Pons (tissue), 1 donor: ENCODE measurements at regions not wholly inside any gene's neighbourhood (a gene's known extent, or its start where the extent isn't known, plus 50 kb on each side); places are given as distances from the start of the nearest gene placed in this dataset.
"Not testable (repeated sequence)": the region's sequence is repeated elsewhere in the genome, so short reads cannot be mapped to it uniquely, and the experiment has no call there.

Source experiments
- DNase-seq: peaks from one replicate; pipeline ENCODE4 v3.0.0-alpha.2; 2016; ENCODE audit warnings: low spot score

GRCh38 chr1:67482733-67483482 lies 52.7 kb upstream of the SERBP1 start:
- no peak for DNase-seq

DNA sequence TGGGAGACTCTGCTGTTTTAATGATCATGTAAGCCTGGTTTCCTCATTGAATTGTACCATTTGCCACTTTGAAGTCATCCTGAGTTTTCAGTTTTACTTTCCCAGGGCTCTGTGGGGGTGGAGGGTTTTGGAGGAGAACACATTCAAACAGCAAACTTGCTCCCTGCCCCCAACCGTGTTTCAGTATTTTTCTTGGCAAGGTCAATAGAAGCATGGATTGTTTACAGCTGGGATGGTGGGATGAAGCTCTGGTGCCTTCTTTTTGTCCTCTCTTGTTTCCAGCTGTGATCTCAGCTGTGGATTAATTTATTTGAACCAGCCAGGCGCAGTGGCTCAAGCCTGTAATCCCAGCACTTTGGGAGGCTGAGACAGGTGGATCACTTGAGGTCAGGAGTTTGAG lies 54.3 kb upstream of the SERBP1 start:
- no peak for DNase-seq

DNA sequence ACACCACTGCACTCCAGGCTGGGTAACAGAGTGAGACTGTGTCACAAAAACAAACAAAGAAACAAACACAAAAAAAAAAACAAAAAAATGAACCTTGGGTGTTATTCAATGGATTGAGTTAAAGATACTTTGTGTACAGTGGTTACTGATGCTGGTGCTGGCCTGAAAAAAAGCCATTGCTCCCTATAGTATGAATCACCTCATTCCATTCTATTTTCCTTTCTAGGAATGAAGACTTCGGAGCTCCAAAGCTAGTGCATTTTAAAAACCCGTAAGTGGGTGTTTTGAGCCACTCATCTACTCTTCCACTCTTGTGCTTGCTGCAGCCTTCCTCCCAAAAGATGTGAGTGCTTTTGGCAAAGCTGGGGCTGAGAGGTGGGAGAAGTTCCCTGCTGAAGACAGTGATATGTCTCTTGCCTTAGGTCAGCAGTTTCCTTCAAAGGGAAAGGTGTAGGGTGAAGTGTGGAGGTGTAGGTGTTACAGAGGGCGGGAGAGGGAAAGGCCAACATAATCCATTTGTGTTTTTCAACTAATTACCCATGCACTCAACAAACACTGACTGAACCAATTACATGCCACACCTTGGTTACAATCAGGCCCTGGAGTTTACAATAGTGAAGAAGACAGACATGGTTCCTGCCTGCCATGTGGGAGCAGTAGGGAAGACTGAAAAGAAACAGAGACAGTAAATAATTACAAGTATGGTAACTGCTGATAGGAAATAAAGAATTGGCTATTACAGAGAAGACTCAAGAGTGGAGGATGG lies 55.0 kb upstream of the SERBP1 start:
- no peak for DNase-seq

DNA sequence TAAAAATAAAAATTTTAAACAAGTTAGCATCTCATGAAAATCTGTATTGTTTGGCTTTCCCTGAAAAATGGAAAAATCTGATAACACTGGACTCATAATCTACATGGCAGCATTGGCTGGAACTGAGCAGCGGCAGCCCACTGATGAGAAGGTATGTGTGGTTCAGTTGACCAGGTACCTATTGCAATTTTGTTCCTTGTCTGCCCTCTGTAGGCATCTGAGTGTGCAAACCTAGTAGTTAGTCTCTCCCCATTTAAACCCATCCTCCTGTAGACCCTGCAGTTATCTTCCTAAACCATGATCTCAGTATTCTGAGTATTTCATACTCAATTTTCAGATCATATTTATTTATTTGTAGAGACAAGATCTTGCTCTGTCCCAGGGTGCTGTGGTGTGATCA lies 59.4 kb upstream of the SERBP1 start:
- DNase-seq = no peak

DNA sequence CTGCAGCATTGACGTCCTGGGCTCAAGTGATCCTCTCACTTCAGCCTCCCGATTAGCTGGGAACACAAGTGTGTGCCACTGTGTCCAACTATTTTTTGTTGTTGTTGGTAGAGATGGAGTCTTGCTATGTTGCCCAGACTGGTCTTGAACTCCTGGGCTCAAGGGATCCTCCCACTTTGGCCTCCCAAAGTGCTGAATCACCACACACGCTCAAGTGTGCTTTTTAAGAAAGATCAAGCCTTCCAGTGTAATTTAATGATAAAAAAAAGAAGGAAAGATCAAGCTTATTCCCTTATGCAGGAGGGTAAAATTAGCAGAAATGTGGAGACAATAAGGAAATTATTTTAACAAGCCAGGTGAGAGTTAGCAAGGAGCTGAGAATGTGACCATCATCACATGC lies 61.1 kb upstream of the SERBP1 start:
- no peak for DNase-seq

DNA sequence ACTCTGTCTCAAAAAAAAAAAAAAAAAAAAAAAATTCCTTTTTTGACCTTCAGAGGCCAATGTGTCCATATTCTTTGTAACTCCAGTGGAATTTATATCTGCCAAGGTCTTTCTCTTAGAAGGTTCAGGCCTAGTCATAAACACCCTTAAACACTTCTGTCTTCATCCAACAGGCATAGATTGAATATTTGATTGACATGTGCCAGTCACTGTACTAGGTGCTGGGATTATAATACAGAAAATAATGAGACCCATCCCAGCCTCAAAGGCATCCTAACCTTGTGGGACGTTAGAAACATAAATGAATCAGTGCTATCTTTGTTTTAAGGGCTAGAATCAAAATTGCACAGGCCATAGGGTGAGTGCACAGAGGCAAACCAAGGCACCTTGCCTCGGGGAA lies 62.9 kb upstream of the SERBP1 start:
- DNase-seq = no peak

GRCh38 chr1:67495327-67495726 lies 65.1 kb upstream of the SERBP1 start:
- DNase-seq = no peak

GRCh38 chr1:67496329-67496728 lies 66.1 kb upstream of the SERBP1 start:
- DNase-seq = no peak

GRCh38 chr1:67500413-67500959 lies 70.3 kb upstream of the SERBP1 start:
- peak; percentile 79 for DNase-seq

GRCh38 chr1:67503974-67504373 lies 73.8 kb upstream of the SERBP1 start:
- no peak for DNase-seq

DNA sequence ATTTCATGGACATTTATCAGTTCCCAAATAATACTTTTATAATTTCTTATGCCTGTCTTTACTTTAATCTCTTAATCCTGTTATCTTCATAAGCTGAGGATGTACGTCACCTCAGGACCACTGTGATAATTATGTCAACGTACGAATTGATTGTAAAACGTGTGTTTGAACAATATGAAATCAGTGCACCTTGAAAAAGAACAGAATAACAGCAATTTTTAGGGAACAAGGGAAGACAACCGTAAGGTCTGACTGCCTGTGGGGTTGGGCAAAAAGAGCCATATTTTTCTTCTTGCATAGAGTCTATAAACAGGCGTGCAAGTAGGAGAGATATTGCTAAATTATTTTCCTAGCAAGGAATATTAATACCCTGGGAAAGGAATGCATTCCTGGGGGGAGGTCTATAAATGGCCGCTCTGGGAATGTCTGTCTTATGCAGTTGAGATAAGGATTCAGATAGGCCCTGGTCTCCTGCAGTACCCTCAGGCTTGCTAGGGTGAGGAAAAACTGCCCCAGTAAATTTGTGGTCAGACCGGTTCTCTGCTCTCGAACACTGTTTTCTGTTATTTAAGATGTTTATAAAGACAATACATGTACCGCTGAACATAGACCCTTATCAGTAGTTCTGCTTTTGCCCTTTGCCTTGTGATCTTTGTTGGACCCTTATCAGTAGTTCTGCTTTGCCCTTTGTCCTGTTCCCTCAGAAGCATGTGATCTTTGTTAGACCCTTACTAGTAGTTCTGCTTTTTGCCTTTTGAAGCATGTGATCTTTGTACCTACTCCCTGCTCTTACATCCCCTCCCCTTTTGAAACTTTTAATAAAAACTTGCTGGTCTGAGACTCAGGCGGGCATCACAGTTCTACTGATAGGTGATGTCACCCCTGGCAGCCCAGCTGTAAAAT lies 83.4 kb upstream of the SERBP1 start:
- DNase-seq = not testable (repeated sequence)

DNA sequence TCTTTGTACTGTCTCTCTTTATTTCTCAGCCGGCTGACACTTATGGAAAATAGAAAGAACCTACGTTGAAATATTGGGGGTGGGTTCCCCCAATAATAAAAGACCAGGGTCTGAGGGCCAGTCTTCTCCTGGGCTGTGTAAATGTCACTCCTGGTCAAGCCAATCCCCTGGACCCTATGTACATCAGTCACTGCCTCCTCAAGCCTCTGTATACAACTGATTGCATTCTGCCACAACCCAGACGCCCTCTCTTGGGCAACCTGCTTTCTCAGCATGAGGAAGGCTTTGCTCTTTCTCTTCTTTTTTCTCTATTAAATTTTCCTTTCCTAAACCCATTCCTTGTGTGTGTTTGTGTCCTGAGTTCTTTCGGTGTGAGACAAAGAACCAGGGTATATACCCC lies 84.1 kb upstream of the SERBP1 start:
- DNase-seq = no peak

GRCh38 chr1:67514786-67515185 lies 84.6 kb upstream of the SERBP1 start:
- no peak for DNase-seq

DNA sequence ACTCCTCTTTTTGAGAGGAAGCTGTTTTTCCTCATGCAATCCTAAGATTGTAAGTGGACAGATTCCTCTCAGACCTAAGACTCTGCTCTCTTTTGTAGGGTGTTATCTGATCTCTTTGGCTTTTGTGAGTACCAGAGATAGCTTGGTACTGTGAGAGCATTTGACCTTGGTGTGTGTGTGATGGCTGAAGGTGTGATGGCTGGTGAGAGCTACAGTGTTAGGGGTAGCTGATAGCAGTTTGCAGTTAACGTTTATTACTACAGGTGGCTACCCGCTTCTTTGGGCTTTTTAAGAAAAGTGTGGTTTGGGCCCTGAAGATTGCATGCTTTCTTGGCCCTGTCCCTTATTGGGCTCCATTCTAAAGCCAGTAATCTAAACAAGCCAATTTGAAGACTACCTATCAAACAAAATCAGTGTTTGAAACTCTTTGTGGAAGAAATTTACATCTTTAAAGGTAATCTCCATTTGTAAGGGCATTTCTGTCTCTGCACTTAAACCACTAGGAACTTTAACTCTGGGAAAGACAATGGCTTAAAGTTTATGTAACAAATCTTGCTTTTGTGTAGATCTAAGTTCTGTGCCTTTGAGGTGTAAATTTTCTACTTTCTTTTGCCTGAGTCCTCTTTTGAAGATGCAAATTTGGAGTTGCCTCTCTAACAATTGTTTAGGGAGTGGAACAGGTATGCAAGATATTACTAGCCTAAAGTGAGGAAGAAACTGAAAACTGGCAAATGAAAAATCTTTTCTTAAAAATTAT lies 85.3 kb upstream of the SERBP1 start:
- no peak for DNase-seq

GRCh38 chr1:67517046-67517445 lies 86.8 kb upstream of the SERBP1 start:
- no peak for DNase-seq

DNA sequence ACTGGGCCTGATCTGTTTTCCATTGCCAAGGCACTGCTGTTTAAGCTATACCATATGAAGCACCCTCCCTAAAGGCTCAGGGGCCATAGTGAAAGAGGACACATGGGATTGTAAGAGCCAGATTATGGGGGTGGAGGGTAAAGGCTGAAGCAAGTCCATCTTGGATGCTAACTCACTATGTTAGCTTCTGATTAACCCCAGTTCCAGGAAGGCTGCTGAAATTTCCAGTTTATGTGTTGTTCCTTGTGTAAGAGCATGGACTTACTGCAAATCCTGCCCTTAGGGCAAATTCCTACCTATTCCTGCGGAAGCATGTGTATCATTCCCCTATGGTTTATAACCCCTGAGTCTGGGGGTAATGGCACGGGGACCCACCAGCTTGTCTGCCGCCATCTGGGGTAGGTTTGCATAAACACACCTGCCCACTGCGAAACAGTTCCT lies 91.8 kb upstream of the SERBP1 start:
- DNase-seq = no peak

DNA sequence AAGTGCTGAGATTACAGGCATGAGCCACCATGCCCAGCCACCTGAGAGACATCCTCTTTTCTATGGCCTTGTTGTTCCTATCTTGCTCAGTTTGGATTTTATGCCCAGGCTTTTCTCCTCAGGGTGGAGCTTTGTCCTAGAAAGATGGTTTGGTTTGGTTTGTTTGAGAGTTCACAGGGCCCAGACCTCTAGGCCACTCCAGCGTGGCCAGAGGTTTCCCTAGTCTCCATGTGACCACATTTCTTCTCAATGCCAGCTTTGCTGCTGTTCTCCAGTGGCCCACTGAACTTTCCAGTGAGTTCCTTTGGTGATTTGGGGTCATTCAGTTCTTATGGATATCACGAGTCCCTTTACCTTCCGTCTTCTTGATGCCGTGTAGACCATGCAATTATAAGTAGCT lies 92.6 kb upstream of the SERBP1 start:
- no peak for DNase-seq

- DNase-seq = no peak
Measured at GRCh38 chr1:67524143-67525052, 94.2 kb upstream of the SERBP1 start.

DNA sequence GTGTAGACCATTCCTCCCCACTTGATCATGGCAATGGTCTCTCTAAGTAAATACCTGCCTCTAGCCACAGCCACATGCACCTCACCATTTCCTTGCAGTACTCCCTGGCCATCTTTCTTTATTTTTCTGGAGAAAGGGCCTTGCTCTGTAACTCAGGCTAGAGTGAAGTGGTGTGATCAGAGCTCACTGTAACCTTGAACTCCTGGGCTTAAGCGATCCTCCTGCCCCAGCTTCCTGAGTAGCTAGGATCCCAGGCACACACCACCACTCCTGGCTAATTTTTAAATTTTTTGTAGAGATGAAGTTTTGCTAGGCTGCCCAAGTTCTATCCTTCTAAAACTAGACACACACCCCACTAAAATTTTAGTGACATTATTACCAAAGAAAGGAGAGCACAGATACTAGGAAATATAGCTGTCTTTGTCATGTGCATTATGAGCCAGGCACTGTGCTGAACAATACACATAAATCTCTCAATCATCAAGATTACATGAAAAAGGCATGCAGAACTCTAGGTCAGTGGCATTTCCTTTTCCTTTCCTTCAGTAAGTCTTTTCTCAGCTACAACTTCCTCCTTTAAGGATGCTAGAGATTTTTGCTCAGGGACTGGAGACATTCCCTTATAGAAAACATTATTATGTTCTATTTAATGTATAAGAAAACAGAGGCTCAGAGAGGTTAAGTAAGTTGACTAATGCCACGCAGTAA lies 95.0 kb upstream of the SERBP1 start:
- DNase-seq = no peak

DNA sequence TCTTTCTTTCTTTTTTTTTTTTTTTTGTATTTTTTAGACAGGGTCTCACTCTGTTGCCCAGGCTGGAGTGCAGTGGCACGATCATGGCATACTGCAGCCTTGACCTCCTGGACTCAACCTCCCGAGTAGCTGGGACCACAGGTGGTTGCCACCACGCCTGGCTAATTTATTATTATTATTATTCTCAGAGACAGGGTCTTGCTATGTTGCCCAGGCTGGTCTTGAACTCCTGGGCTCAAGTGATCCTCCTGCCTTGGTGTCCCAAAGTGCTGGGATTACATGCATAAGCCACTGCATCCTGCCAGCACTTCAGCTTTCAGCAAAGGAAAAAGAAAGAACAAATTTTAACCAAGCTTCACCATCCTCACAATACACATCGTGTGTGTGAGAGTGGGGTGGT lies 97.9 kb upstream of the SERBP1 start:
- DNase-seq = no peak
